ENCODE measurements at regions not wholly inside any gene's neighbourhood (a gene's known extent, or its start where the extent isn't known, plus 50 kb on each side); places are given as distances from the start of the nearest gene placed in this dataset.

DNA sequence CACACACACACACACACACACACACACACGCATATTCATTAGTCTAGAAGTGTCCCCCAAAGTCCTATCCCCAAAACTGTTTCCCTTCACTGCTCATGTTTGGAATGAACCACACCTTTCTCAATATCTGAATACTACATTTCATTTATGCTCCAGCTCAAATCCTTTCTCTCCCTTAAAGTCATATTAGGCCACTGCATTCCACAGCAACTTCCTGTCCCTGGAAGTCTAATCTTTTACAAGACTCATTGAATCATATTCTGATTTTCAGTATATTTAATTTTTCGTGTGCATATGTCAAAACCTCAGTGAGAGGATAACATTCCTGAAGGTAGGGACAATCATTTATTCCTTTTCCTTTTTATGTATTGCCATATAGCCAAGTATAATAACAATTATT lies 155.6 kb upstream of the LMNTD1 start:
- TF ChIP-seq, protein P1, sequence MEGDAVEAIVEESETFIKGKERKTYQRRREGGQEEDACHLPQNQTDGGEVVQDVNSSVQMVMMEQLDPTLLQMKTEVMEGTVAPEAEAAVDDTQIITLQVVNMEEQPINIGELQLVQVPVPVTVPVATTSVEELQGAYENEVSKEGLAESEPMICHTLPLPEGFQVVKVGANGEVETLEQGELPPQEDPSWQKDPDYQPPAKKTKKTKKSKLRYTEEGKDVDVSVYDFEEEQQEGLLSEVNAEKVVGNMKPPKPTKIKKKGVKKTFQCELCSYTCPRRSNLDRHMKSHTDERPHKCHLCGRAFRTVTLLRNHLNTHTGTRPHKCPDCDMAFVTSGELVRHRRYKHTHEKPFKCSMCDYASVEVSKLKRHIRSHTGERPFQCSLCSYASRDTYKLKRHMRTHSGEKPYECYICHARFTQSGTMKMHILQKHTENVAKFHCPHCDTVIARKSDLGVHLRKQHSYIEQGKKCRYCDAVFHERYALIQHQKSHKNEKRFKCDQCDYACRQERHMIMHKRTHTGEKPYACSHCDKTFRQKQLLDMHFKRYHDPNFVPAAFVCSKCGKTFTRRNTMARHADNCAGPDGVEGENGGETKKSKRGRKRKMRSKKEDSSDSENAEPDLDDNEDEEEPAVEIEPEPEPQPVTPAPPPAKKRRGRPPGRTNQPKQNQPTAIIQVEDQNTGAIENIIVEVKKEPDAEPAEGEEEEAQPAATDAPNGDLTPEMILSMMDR (conservative IDR thresholded peaks at IDR 0.05; ENCODE audit: low read length) = no peak
- no peak for TF ChIP-seq EZH2phosphoT487 (IDR thresholded peaks at IDR 0.05; ENCODE audit: borderline replicate concordance, low read depth, low read length)
